ENCODE measurements at regions not wholly inside any gene's neighbourhood (a gene's known extent, or its start where the extent isn't known, plus 50 kb on each side); places are given as distances from the start of the nearest gene placed in this dataset.
"Not testable (repeated sequence)": the region's sequence is repeated elsewhere in the genome, so short reads cannot be mapped to it uniquely, and the experiment has no call there.

GRCh38 chr20:30565086-30565485, 692.4 kb upstream of the DEFB115 start:
- TF ChIP-seq CTCF (IDR thresholded peaks at IDR 0.05; ENCODE audit: extremely low read depth in 1 of 2, insufficient read depth in 1 of 2, low read depth in 1 of 2, low read length in 2 of 2); POLR2A (IDR thresholded peaks at IDR 0.05; ENCODE audit: low read depth, low read length); POLR2AphosphoS5 (IDR thresholded peaks at IDR 0.05; ENCODE audit: insufficient read depth, low read depth, low read length); GATA2 (IDR thresholded peaks at IDR 0.05; ENCODE audit: insufficient read depth, insufficient read length, low read depth, low read length); FOS (IDR thresholded peaks at IDR 0.05; ENCODE audit: borderline replicate concordance, insufficient read depth, low read length): not testable (repeated sequence)

All from endothelial cell of umbilical vein (primary cell).